ENCODE measurements at regions not wholly inside any gene's neighbourhood (a gene's known extent, or its start where the extent isn't known, plus 50 kb on each side); places are given as distances from the start of the nearest gene placed in this dataset.

DNA sequence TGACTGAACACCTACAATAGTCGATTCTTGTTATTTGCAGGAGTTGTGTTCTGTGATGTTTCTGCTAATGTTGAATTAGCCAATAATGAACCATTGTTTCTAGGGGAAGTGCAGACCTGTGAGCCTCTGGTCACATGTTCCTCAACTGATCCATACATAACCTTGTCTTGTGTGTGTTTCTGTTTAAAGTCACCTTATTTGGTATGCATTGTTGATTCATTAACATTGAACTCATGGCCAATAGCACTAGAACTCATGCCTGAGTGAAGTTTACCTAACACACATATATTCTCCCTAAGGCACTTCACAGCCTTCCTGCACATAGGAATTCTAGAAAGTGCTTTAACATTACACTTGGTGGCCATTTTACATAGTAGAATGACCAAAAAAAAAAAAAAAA, 271.8 kb upstream of the PLET1 start (continued):
- TF ChIP-seq NANOG (IDR thresholded peaks at IDR 0.05; ENCODE audit: insufficient read depth, low read depth, low read length, poor library complexity, severe bottlenecking): no peak

DNA sequence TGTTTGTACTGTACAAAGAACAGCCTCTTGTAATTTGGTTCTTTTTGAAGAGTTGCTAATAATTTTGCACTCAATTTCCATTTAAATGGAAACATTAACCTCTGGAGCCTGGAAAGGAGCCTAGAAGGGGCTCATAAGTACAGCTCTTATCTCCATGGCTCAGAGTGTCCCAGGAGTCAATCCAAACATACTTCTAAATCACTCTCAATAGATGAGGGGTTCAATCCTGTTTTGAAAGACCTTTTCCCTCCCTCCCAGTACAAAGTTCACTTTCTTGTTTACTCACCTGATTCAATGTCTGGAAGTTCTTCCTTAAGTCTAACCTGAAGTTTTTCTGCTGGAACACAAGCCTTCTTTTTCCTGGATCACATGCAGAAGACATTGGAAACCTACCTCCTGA, 273.0 kb upstream of the PLET1 start:
- Histone ChIP-seq H4K20me1 (replicated peaks in 1 of 2; ENCODE audit: control insufficient read depth in 1 of 2, insufficient read depth in 2 of 2, low read length in 2 of 2) (no peaks in the 10 kb centered on the region), H2BK20ac (ENCODE audit: low read length) (no peak overlapping the region), H3K27me3 (replicated peaks in 1 of 4; ENCODE audit: control insufficient read depth in 3 of 4, extremely low read depth in 1 of 4, insufficient read depth in 3 of 4, low read length in 3 of 4) (no peaks in the 10 kb centered on the region; a peak in 1 of 7 replicates), H3K9ac (replicated peaks in 1 of 4; ENCODE audit: extremely low read depth in 1 of 4, low read depth in 3 of 4, low read length in 3 of 4) (no peak overlapping the region), H2BK15ac (ENCODE audit: low read length) (no peak overlapping the region), H3K4me2 (ENCODE audit: insufficient read depth in 1 of 2, low read depth in 2 of 2, low read length in 2 of 2) (no peak overlapping the region), H3K4me3 (ENCODE audit: extremely low read depth in 1 of 4, insufficient read depth in 2 of 4, low read depth in 3 of 4, low read length in 4 of 4) (no peak overlapping the region), H3K23ac (ENCODE audit: insufficient read length) (no peak overlapping the region), H2BK12ac (ENCODE audit: low read depth, low read length) (no peak overlapping the region), H3K27ac (ENCODE audit: low read depth, low read length) (no peak overlapping the region), H4K91ac (replicated peaks; ENCODE audit: insufficient read length, low read length) (no peak overlapping the region), H3K23me2 (ENCODE audit: low read depth, low read length) (no peaks in the 10 kb centered on the region), H3K79me1 (ENCODE audit: low read depth, low read length) (no peaks in the 10 kb centered on the region), H3K9me3 (ENCODE audit: insufficient read depth in 2 of 2, low read depth in 1 of 2, low read length in 1 of 2) (no peaks in the 10 kb centered on the region), H3K79me2 (ENCODE audit: control insufficient read depth in 1 of 2, insufficient read depth in 2 of 2, low read length in 2 of 2) (no peaks in the 10 kb centered on the region), H2AK5ac (ENCODE audit: low read depth, low read length) (no peak overlapping the region), H2BK5ac (ENCODE audit: low read depth, low read length) (no peak overlapping the region), H4K8ac (ENCODE audit: extremely low read depth, insufficient read depth, low read length) (no peak overlapping the region), H3K4me1 (replicated peaks in 1 of 4; ENCODE audit: control insufficient read depth in 3 of 4, insufficient read depth in 4 of 4, low read length in 3 of 4) (no peaks in the 10 kb centered on the region), H3K14ac (ENCODE audit: insufficient read length) (no peak overlapping the region), H3K4ac (replicated peaks; ENCODE audit: insufficient read length, low read depth, low read length) (no peak overlapping the region), H4K5ac (ENCODE audit: insufficient read length, low read depth, low read length) (no peak overlapping the region), H2AFZ (ENCODE audit: low read length) (no peak overlapping the region), H3K56ac (replicated peaks; ENCODE audit: insufficient read length, low read depth, low read length) (no peak overlapping the region), H3K18ac (ENCODE audit: extremely low read depth, low read length) (no peak overlapping the region), H2BK120ac (replicated peaks; ENCODE audit: low read depth, low read length) (no peak overlapping the region), H3K36me3 (ENCODE audit: control insufficient read depth in 2 of 4, insufficient read depth in 4 of 4, low read length in 3 of 4) (no peaks in the 10 kb centered on the region)
- no peak for DNase-seq (ENCODE audit: low read depth in 1 of 2, low spot score in 2 of 2)
- no peak for FAIRE-seq
- POLR2A ChIA-PET (ENCODE audit: partially characterized antibody): no interaction called here
- CTCF ChIA-PET (ENCODE audit: partially characterized antibody): interaction anchor here (0.6 to 2.2 kb wide), 5 partner anchors 10 to 625 kb away, joined by 3 to 8 read pairs (median 3); no protein-coding TSS in a partner anchor
- TF ChIP-seq SRF (IDR thresholded peaks at IDR 0.05; ENCODE audit: low read depth, low read length) (no peak), POU5F1 (IDR thresholded peaks at IDR 0.05; ENCODE audit: low read depth, low read length) (no peak), SAP30 (IDR thresholded peaks at IDR 0.05; ENCODE audit: insufficient read depth, insufficient replicate concordance, low read length) (no peak), BACH1 (IDR thresholded peaks at IDR 0.05; ENCODE audit: low read length) (no peak), TAF1 (IDR thresholded peaks at IDR 0.05; ENCODE audit: low read depth, low read length) (no peak), KDM4A (IDR thresholded peaks at IDR 0.05; ENCODE audit: low read depth, low read length, severe bottlenecking) (no peak), ZNF274 (IDR thresholded peaks at IDR 0.05; ENCODE audit: borderline replicate concordance, extremely low read depth, low read length) (no peak), KDM1A (IDR thresholded peaks at IDR 0.05; ENCODE audit: borderline replicate concordance, low read length) (no peak), SUZ12 (IDR thresholded peaks at IDR 0.05; ENCODE audit: low read length) (no peak), KDM5A (IDR thresholded peaks at IDR 0.05; ENCODE audit: low read length) (no peak), JUND (IDR thresholded peaks at IDR 0.05; ENCODE audit: low read length) (no peak), EZH2 (IDR thresholded peaks at IDR 0.05; ENCODE audit: low read depth, low read length, severe bottlenecking) (no peak)

All from H1 (cell line).